ENCODE measurements at regions not wholly inside any gene's neighbourhood (a gene's known extent, or its start where the extent isn't known, plus 50 kb on each side); places are given as distances from the start of the nearest gene placed in this dataset.

DNA sequence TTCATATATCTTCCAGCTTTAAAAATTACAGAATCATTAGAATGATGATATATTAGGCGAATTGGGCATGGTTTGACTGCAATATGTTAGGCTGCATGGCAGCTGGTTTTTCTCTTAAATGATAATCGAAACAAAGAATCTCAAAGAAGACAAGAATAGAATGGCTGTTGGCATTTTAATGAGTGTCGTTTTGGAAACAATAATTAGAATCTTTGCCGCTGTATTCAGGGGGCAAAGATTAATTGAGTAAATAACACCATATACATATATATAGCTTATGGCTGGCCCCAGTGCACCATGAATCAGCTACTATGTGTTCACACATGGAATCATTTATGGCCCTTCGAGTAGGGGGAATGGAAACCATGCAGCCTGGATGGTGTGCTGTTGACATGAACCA is 216.2 kb downstream of the RNF144B start:
- Histone ChIP-seq H3K4me3 (ENCODE audit: insufficient read length, low read depth) (no peak overlapping the region), H3K9me3 (ENCODE audit: insufficient read depth, low read length) (peaks cover 9% of the 10 kb centered on the region; the same call in 1 of the 2 replicates), H3K4me1 (ENCODE audit: insufficient read depth, insufficient read length) (peaks cover 2% of the 10 kb centered on the region), H3K36me3 (ENCODE audit: insufficient read depth, insufficient read length, low read length) (no peaks in the 10 kb centered on the region), H3K27me3 (ENCODE audit: insufficient read depth, insufficient read length) (no peaks in the 10 kb centered on the region), H3K9ac (ENCODE audit: insufficient read length, low read depth) (no peak overlapping the region)
- TF ChIP-seq YY1 (IDR thresholded peaks at IDR 0.05; ENCODE audit: insufficient read depth, insufficient read length) = no peak
- TF ChIP-seq ZNF274 (IDR thresholded peaks at IDR 0.05; ENCODE audit: low read depth, low read length) = no peak
- no peak for TF ChIP-seq SUZ12 (IDR thresholded peaks at IDR 0.05; ENCODE audit: extremely low read depth, insufficient read depth, insufficient read length)
- DNase-seq (ENCODE audit: low read depth, low spot score) = no peak

DNA sequence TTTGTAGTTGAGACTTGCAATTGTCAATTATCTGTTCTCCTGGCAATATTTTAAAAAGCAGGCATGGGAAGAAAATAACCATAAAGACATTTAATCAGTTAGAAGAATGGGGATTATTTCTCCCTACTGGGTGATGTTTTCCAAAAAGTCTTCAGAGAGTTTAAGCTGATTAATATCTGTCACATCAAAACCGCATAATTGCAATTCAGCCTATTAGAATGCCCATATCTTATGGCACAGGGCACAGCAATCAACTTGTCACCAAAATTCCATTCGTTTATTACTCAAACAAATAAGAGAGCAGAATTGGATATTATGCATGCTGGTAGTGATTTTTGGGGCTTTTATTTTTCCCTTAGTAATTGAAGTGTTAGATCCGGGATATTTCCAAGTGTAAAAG is 218.7 kb downstream of the RNF144B start:
- H3K4me1 ChIP-seq (ENCODE audit: insufficient read depth, insufficient read length) = no peaks in the 10 kb centered on the region
- H3K27me3 ChIP-seq (ENCODE audit: insufficient read depth, insufficient read length) = no peaks in the 10 kb centered on the region
- no peak overlapping the region for H3K9ac ChIP-seq (ENCODE audit: insufficient read length, low read depth)
- H3K4me3 ChIP-seq (ENCODE audit: insufficient read length, low read depth) = no peak overlapping the region
- no peak for TF ChIP-seq YY1 (IDR thresholded peaks at IDR 0.05; ENCODE audit: insufficient read depth, insufficient read length)
- no peak for TF ChIP-seq SUZ12 (IDR thresholded peaks at IDR 0.05; ENCODE audit: extremely low read depth, insufficient read depth, insufficient read length)
- no peak for TF ChIP-seq ZNF274 (IDR thresholded peaks at IDR 0.05; ENCODE audit: low read depth, low read length)
- no peak for DNase-seq (ENCODE audit: low read depth, low spot score)
- H3K9me3 ChIP-seq (ENCODE audit: insufficient read depth, low read length) = peaks cover 14% of the 10 kb centered on the region; the same call in 1 of the 2 replicates
- no peaks in the 10 kb centered on the region for H3K36me3 ChIP-seq (ENCODE audit: insufficient read depth, insufficient read length, low read length)

DNA sequence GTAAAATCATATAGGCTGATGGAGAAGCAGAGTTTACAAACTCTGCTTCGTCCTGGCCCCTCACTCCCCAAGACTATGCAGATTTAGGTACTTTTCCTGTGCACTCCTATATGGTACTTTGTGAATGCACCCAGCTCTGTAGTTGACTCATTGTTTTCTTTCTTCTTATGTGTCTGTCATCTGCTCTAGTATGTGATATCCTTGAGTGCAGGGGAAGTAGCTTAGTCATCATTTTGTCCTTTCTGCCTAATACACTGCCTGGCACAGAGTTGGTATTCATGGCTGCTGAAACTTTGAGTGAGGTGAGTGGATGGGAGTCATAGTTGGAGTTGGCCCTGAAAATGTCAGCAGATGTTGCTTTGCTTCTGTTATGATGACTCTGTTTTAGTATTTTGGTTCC is 222.6 kb downstream of the RNF144B start:
- no peaks in the 10 kb centered on the region for H3K27me3 ChIP-seq (ENCODE audit: insufficient read depth, insufficient read length)
- TF ChIP-seq SUZ12 (IDR thresholded peaks at IDR 0.05; ENCODE audit: extremely low read depth, insufficient read depth, insufficient read length) (no peak), ZNF274 (IDR thresholded peaks at IDR 0.05; ENCODE audit: low read depth, low read length) (no peak), YY1 (IDR thresholded peaks at IDR 0.05; ENCODE audit: insufficient read depth, insufficient read length) (no peak)
- H3K4me1 ChIP-seq (ENCODE audit: insufficient read depth, insufficient read length) = no peaks in the 10 kb centered on the region
- H3K9ac ChIP-seq (ENCODE audit: insufficient read length, low read depth) = no peak overlapping the region
- DNase-seq (ENCODE audit: low read depth, low spot score) = no peak
- H3K9me3 ChIP-seq (ENCODE audit: insufficient read depth, low read length) = peaks cover 9% of the 10 kb centered on the region; the same call in 1 of the 2 replicates
- no peak overlapping the region for H3K4me3 ChIP-seq (ENCODE audit: insufficient read length, low read depth)
- H3K36me3 ChIP-seq (ENCODE audit: insufficient read depth, insufficient read length, low read length) = no peaks in the 10 kb centered on the region

GRCh38 chr6:18613319-18613925 is 226.3 kb downstream of the RNF144B start:
- peaks cover 19% of the 10 kb centered on the region; the same call in 1 of the 2 replicates for H3K9me3 ChIP-seq (ENCODE audit: insufficient read depth, low read length)
- no peaks in the 10 kb centered on the region for H3K27me3 ChIP-seq (ENCODE audit: insufficient read depth, insufficient read length)
- H3K4me1 ChIP-seq (ENCODE audit: insufficient read depth, insufficient read length) = no peaks in the 10 kb centered on the region
- TF ChIP-seq SUZ12 (IDR thresholded peaks at IDR 0.05; ENCODE audit: extremely low read depth, insufficient read depth, insufficient read length) (no peak), YY1 (IDR thresholded peaks at IDR 0.05; ENCODE audit: insufficient read depth, insufficient read length) (no peak), ZNF274 (IDR thresholded peaks at IDR 0.05; ENCODE audit: low read depth, low read length) (no peak)
- H3K9ac ChIP-seq (ENCODE audit: insufficient read length, low read depth) = no peak overlapping the region
- H3K4me3 ChIP-seq (ENCODE audit: insufficient read length, low read depth) = no peak overlapping the region
- no peaks in the 10 kb centered on the region for H3K36me3 ChIP-seq (ENCODE audit: insufficient read depth, insufficient read length, low read length)
- DNase-seq (ENCODE audit: low read depth, low spot score) = no peak

GRCh38 chr6:18629571-18629970 is 242.4 kb downstream of the RNF144B start:
- no peak overlapping the region for H3K4me3 ChIP-seq (ENCODE audit: insufficient read length, low read depth)

GRCh38 chr6:18632670-18633410 is 245.7 kb downstream of the RNF144B start:
- no peaks in the 10 kb centered on the region for H3K4me1 ChIP-seq (ENCODE audit: insufficient read depth, insufficient read length)
- no peaks in the 10 kb centered on the region for H3K27me3 ChIP-seq (ENCODE audit: insufficient read depth, insufficient read length)
- no peaks in the 10 kb centered on the region for H3K36me3 ChIP-seq (ENCODE audit: insufficient read depth, insufficient read length, low read length)
- no peaks in the 10 kb centered on the region for H3K9me3 ChIP-seq (ENCODE audit: insufficient read depth, low read length)
- no peak for DNase-seq (ENCODE audit: low read depth, low spot score)
- no peak for TF ChIP-seq ZNF274 (IDR thresholded peaks at IDR 0.05; ENCODE audit: low read depth, low read length)
- TF ChIP-seq SUZ12 (IDR thresholded peaks at IDR 0.05; ENCODE audit: extremely low read depth, insufficient read depth, insufficient read length) = no peak
- no peak overlapping the region for H3K4me3 ChIP-seq (ENCODE audit: insufficient read length, low read depth)
- no peak overlapping the region for H3K9ac ChIP-seq (ENCODE audit: insufficient read length, low read depth)

More at GRCh38 chr6:18629571-18629970, 242.4 kb downstream of the RNF144B start:
- no peak for DNase-seq (ENCODE audit: low read depth, low spot score)
- no peak for TF ChIP-seq SUZ12 (IDR thresholded peaks at IDR 0.05; ENCODE audit: extremely low read depth, insufficient read depth, insufficient read length)
- no peak for TF ChIP-seq YY1 (IDR thresholded peaks at IDR 0.05; ENCODE audit: insufficient read depth, insufficient read length)
- no peak for TF ChIP-seq ZNF274 (IDR thresholded peaks at IDR 0.05; ENCODE audit: low read depth, low read length)
- H3K9ac ChIP-seq (ENCODE audit: insufficient read length, low read depth) = no peak overlapping the region
- no peaks in the 10 kb centered on the region for H3K27me3 ChIP-seq (ENCODE audit: insufficient read depth, insufficient read length)
- no peaks in the 10 kb centered on the region for H3K36me3 ChIP-seq (ENCODE audit: insufficient read depth, insufficient read length, low read length)
- no peaks in the 10 kb centered on the region for H3K4me1 ChIP-seq (ENCODE audit: insufficient read depth, insufficient read length)
- no peaks in the 10 kb centered on the region for H3K9me3 ChIP-seq (ENCODE audit: insufficient read depth, low read length)

DNA sequence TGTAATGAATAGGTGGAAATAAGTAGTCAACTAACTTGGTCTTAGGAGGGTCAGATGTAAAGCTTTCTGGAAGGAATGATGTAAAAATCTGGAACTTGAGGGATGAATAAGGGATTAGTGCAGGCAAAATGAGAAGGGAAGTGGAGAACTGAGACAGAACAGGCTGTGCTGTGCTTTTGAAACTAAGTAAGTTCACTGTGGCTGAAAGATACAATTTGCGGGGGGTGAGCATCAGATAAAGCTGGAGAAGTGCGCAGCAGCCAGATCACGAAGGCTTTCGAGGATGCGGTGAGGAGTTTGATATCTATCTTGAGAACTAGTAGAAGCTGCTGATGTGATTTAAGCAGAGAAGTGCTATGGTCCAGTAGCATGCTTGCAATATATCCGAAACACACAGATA is 247.8 kb downstream of the RNF144B start:
- Histone ChIP-seq H3K9me3 (ENCODE audit: insufficient read depth, low read length) (no peaks in the 10 kb centered on the region), H3K36me3 (ENCODE audit: insufficient read depth, insufficient read length, low read length) (no peaks in the 10 kb centered on the region), H3K4me3 (ENCODE audit: insufficient read length, low read depth) (no peak overlapping the region), H3K27me3 (ENCODE audit: insufficient read depth, insufficient read length) (no peaks in the 10 kb centered on the region), H3K4me1 (ENCODE audit: insufficient read depth, insufficient read length) (no peaks in the 10 kb centered on the region), H3K9ac (ENCODE audit: insufficient read length, low read depth) (no peak overlapping the region)
- TF ChIP-seq SUZ12 (IDR thresholded peaks at IDR 0.05; ENCODE audit: extremely low read depth, insufficient read depth, insufficient read length) (no peak), YY1 (IDR thresholded peaks at IDR 0.05; ENCODE audit: insufficient read depth, insufficient read length) (no peak), ZNF274 (IDR thresholded peaks at IDR 0.05; ENCODE audit: low read depth, low read length) (no peak)
- DNase-seq (ENCODE audit: low read depth, low spot score) = no peak

Measured in NT2/D1 (cell line).